H9 (cell line): ENCODE measurements at regions not wholly inside any gene's neighbourhood (a gene's known extent, or its start where the extent isn't known, plus 50 kb on each side); places are given as distances from the start of the nearest gene placed in this dataset.

Experiments
- DNase-seq: peaks from one replicate; pipeline ENCODE4 v3.0.0-alpha.2; 2017
- H2AFZ ChIP-seq: one replicate; pipeline ENCODE4 v1.6.1; 2013; ENCODE audit warnings: mild to moderate bottlenecking, low read length, control low read depth, moderate library complexity
- H2AK5ac ChIP-seq: 2 replicates; pipeline ENCODE4 v1.6.1; 2013; ENCODE audit warnings: low read length, control low read depth, mixed read lengths; ENCODE audit not compliant: insufficient read length
- H2BK120ac ChIP-seq: one replicate; pipeline ENCODE4 v1.6.1; 2013; ENCODE audit warnings: low read depth, mild to moderate bottlenecking, low read length, control low read depth, inconsistent platforms; ENCODE audit not compliant: poor library complexity, severe bottlenecking
- H2BK12ac ChIP-seq: 2 replicates; pipeline ENCODE4 v1.6.1; 2013; ENCODE audit warnings: low read length, control low read depth, mixed read lengths, low read depth; ENCODE audit not compliant: insufficient read length
- H2BK15ac ChIP-seq: 2 replicates; pipeline ENCODE4 v1.6.1; 2013; ENCODE audit warnings: low read depth, low read length, control low read depth
- H2BK20ac ChIP-seq: one replicate; pipeline ENCODE4 v1.6.1; 2013; ENCODE audit warnings: low read depth, mild to moderate bottlenecking, low read length, control low read depth, inconsistent platforms; ENCODE audit not compliant: poor library complexity, severe bottlenecking
- H2BK5ac ChIP-seq: 2 replicates; pipeline ENCODE4 v1.6.1; 2013; ENCODE audit warnings: low read length, control low read depth, mixed read lengths; ENCODE audit not compliant: insufficient read length
- H3K14ac ChIP-seq: 2 replicates; pipeline ENCODE4 v1.6.1; 2013; ENCODE audit warnings: low read length, control low read depth; ENCODE audit not compliant: insufficient read depth
- H3K18ac ChIP-seq: 2 replicates; pipeline ENCODE4 v1.6.1; 2013; ENCODE audit warnings: low read depth, mild to moderate bottlenecking, mixed read lengths, low read length, control low read depth; ENCODE audit not compliant: insufficient read length
- H3K23ac ChIP-seq: 2 replicates; pipeline ENCODE4 v1.6.1; 2013; ENCODE audit warnings: low read length, control low read depth, mixed read lengths, low read depth; ENCODE audit not compliant: insufficient read length
- H3K23me2 ChIP-seq: 2 replicates; pipeline ENCODE4 v1.6.1; 2013; ENCODE audit warnings: low read depth, mild to moderate bottlenecking, mixed read lengths, low read length, control low read depth; ENCODE audit not compliant: insufficient read length, poor library complexity, severe bottlenecking
- H3K27ac ChIP-seq: 2 replicates; pipeline ENCODE4 v1.5.1; 2013; ENCODE audit warnings: low read length, control low read depth, mixed read lengths, low read depth; ENCODE audit not compliant: insufficient read length
- H3K27me3 ChIP-seq: 2 replicates; pipeline ENCODE4 v1.6.1; 2013; ENCODE audit warnings: low read length, control low read depth, inconsistent platforms; ENCODE audit not compliant: insufficient read depth
- H3K4ac ChIP-seq: 2 replicates; pipeline ENCODE4 v1.6.1; 2013; ENCODE audit warnings: low read depth, mild to moderate bottlenecking, control low read depth, inconsistent platforms, low read length, moderate library complexity
- H3K4me1 ChIP-seq: 2 replicates; pipeline ENCODE4 v1.6.1; 2013; ENCODE audit warnings: low read length, control low read depth, inconsistent platforms; ENCODE audit not compliant: insufficient read depth
- H3K4me2 ChIP-seq: 2 replicates; pipeline ENCODE4 v1.6.1; 2013; ENCODE audit warnings: low read length, control low read depth, mixed read lengths; ENCODE audit not compliant: insufficient read length, insufficient read depth
- H3K56ac ChIP-seq: 2 replicates; pipeline ENCODE4 v1.6.1; 2013; ENCODE audit warnings: low read depth, mild to moderate bottlenecking, mixed read lengths, low read length, control low read depth; ENCODE audit not compliant: insufficient read length
- H3K79me1 ChIP-seq: 2 replicates; pipeline ENCODE4 v1.6.1; 2013; ENCODE audit warnings: low read depth, mild to moderate bottlenecking, moderate library complexity, low read length, control low read depth, inconsistent platforms; ENCODE audit not compliant: insufficient read depth, poor library complexity, severe bottlenecking
- H3K79me2 ChIP-seq: 2 replicates; pipeline ENCODE4 v1.6.1; 2013; ENCODE audit warnings: low read length, control low read depth, inconsistent platforms; ENCODE audit not compliant: insufficient read depth
- H3K9ac ChIP-seq: 2 replicates; pipeline ENCODE4 v1.6.1; 2013; ENCODE audit warnings: low read length, control low read depth, mixed read lengths; ENCODE audit not compliant: insufficient read length; ENCODE audit errors: extremely low read depth
- H3K9me3 ChIP-seq: one replicate; pipeline ENCODE4 v1.6.1; 2013; ENCODE audit warnings: low read depth, low read length, inconsistent platforms; ENCODE audit not compliant: control insufficient read depth
- H3T11ph ChIP-seq: one replicate; pipeline ENCODE4 v1.6.1; 2013; ENCODE audit warnings: mild to moderate bottlenecking, low read length, control low read depth, inconsistent platforms
- H4K20me1 ChIP-seq: one replicate; pipeline ENCODE4 v1.6.1; 2013; ENCODE audit not compliant: control insufficient read depth, insufficient read length, insufficient read depth
- H4K5ac ChIP-seq: 2 replicates; pipeline ENCODE4 v1.6.1; 2013; ENCODE audit warnings: low read depth, mild to moderate bottlenecking, mixed read lengths, low read length, control low read depth; ENCODE audit not compliant: insufficient read length
- H4K8ac ChIP-seq: replicated peaks from 2 replicates; pipeline ENCODE4 v1.6.1; 2013; ENCODE audit warnings: low read length, control low read depth, mixed read lengths, low read depth; ENCODE audit not compliant: insufficient read length
- H4K91ac ChIP-seq: 2 replicates; pipeline ENCODE4 v1.6.1; 2013; ENCODE audit warnings: low read depth, mild to moderate bottlenecking, moderate library complexity, mixed read lengths, low read length, control low read depth; ENCODE audit not compliant: insufficient read length
- H3K27ac Mint-ChIP-seq, 3 experiments: 2 replicates in 2 of 3; 3 replicates in 1 of 3; pipeline ENCODE4 v1.8.0; 2020 to 2021; ENCODE audit warnings: mixed read lengths in 3 of 3, mild to moderate bottlenecking in 1 of 3, moderate library complexity in 1 of 3
- H3K27me3 Mint-ChIP-seq: 2 replicates; pipeline ENCODE4 v1.8.0; 2021; ENCODE audit warnings: low read depth, mild to moderate bottlenecking, moderate library complexity, mixed read lengths
- H3K36me3 Mint-ChIP-seq, 3 experiments: 2 replicates in 2 of 3; 3 replicates in 1 of 3; pipeline ENCODE4 v1.8.0; 2020 to 2021; ENCODE audit warnings: low read depth in 3 of 3, mixed read lengths in 3 of 3; ENCODE audit not compliant: insufficient read depth in 1 of 3
- H3K4me1 Mint-ChIP-seq, 2 experiments: 2 replicates each; pipeline ENCODE4 v1.8.0; 2020; ENCODE audit warnings: mixed read lengths in 2 of 2
- H3K4me3 Mint-ChIP-seq, 2 experiments: 2 replicates in 1 of 2; 3 replicates in 1 of 2; pipeline ENCODE4 v1.8.0; 2020 to 2021; ENCODE audit warnings: mild to moderate bottlenecking in 2 of 2, mixed read lengths in 2 of 2, moderate library complexity in 1 of 2
- H3K9me3 Mint-ChIP-seq, 2 experiments: 2 replicates in 1 of 2; 3 replicates in 1 of 2; pipeline ENCODE4 v1.8.0; 2020; ENCODE audit warnings: mild to moderate bottlenecking in 2 of 2, mixed read lengths in 2 of 2, moderate library complexity in 1 of 2
- CTCF ChIP-seq: fragments of 200-600 bp; sonication (generic); conservative IDR thresholded peaks from 3 replicates; pipeline ENCODE4 v1.8.0; 2021; ENCODE audit warnings: antibody characterized with exemption, mild to moderate bottlenecking
- WGBS: extraction: QIAGEN DNeasy Blood & Tissue Kit; methylation state at CpG from one replicate; pipeline ENCODE4 v1.1.7; 2013; ENCODE audit warnings: missing lambda C conversion rate, low lambda C conversion rate, mixed read lengths; ENCODE audit not compliant: insufficient read length; ENCODE audit errors: extremely low coverage; 5-methylcytosine and 5-hydroxymethylcytosine counted together

DNA sequence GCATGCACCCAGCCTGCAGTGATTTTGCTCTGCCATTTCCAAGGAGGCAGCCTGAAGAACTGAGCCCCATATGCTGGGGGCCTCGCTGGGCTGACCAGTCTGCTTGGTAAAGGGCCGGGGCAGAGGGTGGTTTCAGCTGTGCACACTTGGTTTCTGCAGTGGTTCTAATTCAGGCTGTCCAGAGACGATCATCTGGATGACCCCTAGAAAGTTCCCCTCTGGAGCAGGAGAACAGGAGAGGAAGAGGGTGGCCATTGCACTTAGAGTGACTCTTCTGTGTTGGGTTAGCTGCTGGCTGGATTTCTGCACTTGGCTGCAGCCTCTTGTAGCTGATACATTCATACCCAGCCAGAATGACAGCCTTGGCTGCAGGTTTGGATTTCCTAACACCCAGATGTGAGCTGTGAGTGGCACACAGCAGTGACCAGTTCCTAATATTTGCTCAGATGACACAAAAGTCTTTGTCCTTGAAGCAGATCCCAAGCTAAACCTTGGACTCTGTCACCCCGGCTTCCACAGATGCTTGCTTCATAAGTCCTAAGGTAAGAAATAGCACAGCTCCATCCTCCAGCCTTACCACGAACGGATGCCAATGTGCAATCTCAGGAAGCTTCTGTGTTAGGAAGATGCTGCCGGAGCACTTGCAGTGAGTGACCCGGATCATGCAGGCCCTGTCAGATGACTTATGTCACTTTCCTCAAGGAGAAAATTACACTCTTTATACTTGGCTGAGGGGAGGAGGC, 105.6 kb downstream of the HNRNPLL start:
- DNase-seq, result no peak
- H3K9me3 ChIP-seq, result no peaks in the 10 kb centered on the region
- no peak overlapping the region for H2BK5ac ChIP-seq
- H4K5ac ChIP-seq, result no peak overlapping the region
- no peak overlapping the region for H3K14ac ChIP-seq
- Mint-ChIP-seq H3K4me1 (peaks cover 21 to 22% of the 10 kb centered on the region in 2 experiments), H3K27me3 (peaks cover 5% of the 10 kb centered on the region), H3K36me3 (peaks cover 0 to 7% (median 4%) of the 10 kb centered on the region in 3 experiments; a peak in 4 of 7 replicates), H3K9me3 (peaks cover 6 to 14% of the 10 kb centered on the region in 2 experiments), H3K4me3 (no peak overlapping the region), H3K27ac (no peak overlapping the region; a peak in 1 of 7 replicates)
- no peak overlapping the region for H2BK20ac ChIP-seq
- H3K9ac ChIP-seq, result no peak overlapping the region
- H3K56ac ChIP-seq, result no peak overlapping the region
- H2AFZ ChIP-seq, result no peak overlapping the region
- no peaks in the 10 kb centered on the region for H3K27me3 ChIP-seq
- TF ChIP-seq CTCF, result no peak
- no peaks in the 10 kb centered on the region for H3K23me2 ChIP-seq
- WGBS, result no CpG with 5 or more reads among the region's 8 CpGs
- H2AK5ac ChIP-seq, result no peak overlapping the region
- no peak overlapping the region for H4K91ac ChIP-seq
- H2BK12ac ChIP-seq, result no peak overlapping the region
- no peak overlapping the region for H3K4ac ChIP-seq
- no peaks in the 10 kb centered on the region; the same call in none of the 2 replicates for H3K4me1 ChIP-seq
- H3K4me2 ChIP-seq, result no peak overlapping the region
- no peak overlapping the region for H4K8ac ChIP-seq
- H3K18ac ChIP-seq, result no peak overlapping the region
- no peak overlapping the region for H2BK120ac ChIP-seq
- no peak overlapping the region for H3K23ac ChIP-seq
- no peaks in the 10 kb centered on the region for H3K79me1 ChIP-seq
- no peaks in the 10 kb centered on the region for H3K79me2 ChIP-seq
- no peaks in the 10 kb centered on the region for H4K20me1 ChIP-seq
- no peak overlapping the region for H3K27ac ChIP-seq
- no peak overlapping the region for H3T11ph ChIP-seq
- no peak overlapping the region for H2BK15ac ChIP-seq
